HEK293 (cell line): ENCODE measurements at regions not wholly inside any gene's neighbourhood (a gene's known extent, or its start where the extent isn't known, plus 50 kb on each side); places are given as distances from the start of the nearest gene placed in this dataset.

Experiments used
- CTCF ChIA-PET: fragments of 350-600 bp; formaldehyde crosslinking; extraction: SDS; loops from one replicate; lab custom pipeline; 2021; ENCODE audit warnings: antibody characterized with exemption; lab: Yijun Ruan, JAX
- POLR2A ChIA-PET: fragments of 300-600 bp; formaldehyde crosslinking; extraction: SDS; loops from one replicate; lab custom pipeline; 2020; ENCODE audit warnings: antibody characterized with exemption, inconsistent platforms; lab: Yijun Ruan, JAX
- H3K27ac ChIP-seq: fragments of 200-500 bp; sonication (Bioruptor generic); 2 replicates; pipeline ENCODE4 v1.5.1; 2014; ENCODE audit warnings: low read depth, low read length, control low read depth, inconsistent platforms; ENCODE audit errors: extremely low read depth
- H3K36me3 ChIP-seq, 2 experiments: fragments of 200-500 bp in 1 of 2; sonication (Bioruptor generic) in 1 of 2; 1 replicate in 1 of 2; 2 replicates in 1 of 2; pipeline ENCODE4 v1.5.1; 2014 to 2017; ENCODE audit warnings: inconsistent platforms in 2 of 2, low read length in 2 of 2; ENCODE audit not compliant: control insufficient read depth in 2 of 2, insufficient read depth in 1 of 2
- H3K4me1 ChIP-seq: fragments of 200-500 bp; sonication (Bioruptor generic); 2 replicates; pipeline ENCODE4 v1.5.1; 2014; ENCODE audit warnings: mild to moderate bottlenecking, low read length, inconsistent platforms; ENCODE audit not compliant: control insufficient read depth, insufficient read depth
- H3K4me3 ChIP-seq: 2 replicates; pipeline ENCODE4 v1.5.1; 2011; ENCODE audit warnings: low read depth, mild to moderate bottlenecking, control low read depth, low read length, moderate library complexity
- H3K9me3 ChIP-seq: fragments of 200-500 bp; sonication (Bioruptor generic); 2 replicates; pipeline ENCODE4 v1.5.1; 2014; ENCODE audit warnings: low read depth, low read length, inconsistent platforms; ENCODE audit not compliant: control insufficient read depth, insufficient read depth
- GFI1B ChIP-seq: fragments of 450-650 bp; formaldehyde crosslinking; IDR thresholded peaks from 2 replicates; pipeline ENCODE4 v1.5.1; 2016; ENCODE audit warnings: missing biosample characterization, missing genetic modification characterization
- KLF1 ChIP-seq: fragments of 450-650 bp; formaldehyde crosslinking; IDR thresholded peaks from 2 replicates; pipeline ENCODE4 v1.5.1; 2016; ENCODE audit warnings: missing biosample characterization, missing genetic modification characterization
- MYNN ChIP-seq: fragments of 450-650 bp; formaldehyde crosslinking; IDR thresholded peaks from 2 replicates; pipeline ENCODE4 v1.5.1; 2016; ENCODE audit warnings: missing biosample characterization, missing genetic modification characterization, borderline replicate concordance
- OSR2 ChIP-seq: fragments of 450-650 bp; formaldehyde crosslinking; IDR thresholded peaks from 2 replicates; pipeline ENCODE4 v1.5.1; 2016; ENCODE audit warnings: missing biosample characterization, missing genetic modification characterization
- SCRT1 ChIP-seq: fragments of 450-650 bp; formaldehyde crosslinking; IDR thresholded peaks from 2 replicates; pipeline ENCODE4 v1.5.1; 2016; ENCODE audit warnings: missing biosample characterization, missing genetic modification characterization, borderline replicate concordance
- SCRT2 ChIP-seq: fragments of 450-650 bp; formaldehyde crosslinking; IDR thresholded peaks from 2 replicates; pipeline ENCODE4 v1.5.1; 2016; ENCODE audit warnings: missing biosample characterization, missing genetic modification characterization
- SP3 ChIP-seq: fragments of 450-650 bp; formaldehyde crosslinking; IDR thresholded peaks from 2 replicates; pipeline ENCODE4 v1.5.1; 2016; ENCODE audit warnings: missing biosample characterization, missing genetic modification characterization
- ZFHX2 ChIP-seq: fragments of 450-650 bp; formaldehyde crosslinking; conservative IDR thresholded peaks from 2 replicates; pipeline ENCODE4 v1.5.1; 2016; ENCODE audit warnings: missing biosample characterization, missing genetic modification characterization
- ZFP3 ChIP-seq: fragments of 450-650 bp; formaldehyde crosslinking; IDR thresholded peaks from 2 replicates; pipeline ENCODE4 v1.5.1; 2016; ENCODE audit warnings: low read depth, missing biosample characterization, missing genetic modification characterization
- ZFP37 ChIP-seq: fragments of 450-650 bp; formaldehyde crosslinking; IDR thresholded peaks from 2 replicates; pipeline ENCODE4 v1.5.1; 2016; ENCODE audit warnings: missing biosample characterization, missing genetic modification characterization
- ZNF19 ChIP-seq: fragments of 450-650 bp; formaldehyde crosslinking; IDR thresholded peaks from 2 replicates; pipeline ENCODE4; 2016; ENCODE audit warnings: missing biosample characterization, missing genetic modification characterization, low read depth
- ZNF302 ChIP-seq: fragments of 450-650 bp; formaldehyde crosslinking; IDR thresholded peaks from 2 replicates; pipeline ENCODE4 v1.5.1; 2016; ENCODE audit warnings: missing biosample characterization, missing genetic modification characterization, low read depth
- ZNF423 ChIP-seq: fragments of 450-650 bp; formaldehyde crosslinking; IDR thresholded peaks from 2 replicates; pipeline ENCODE4 v1.5.1; 2016; ENCODE audit warnings: missing biosample characterization, missing genetic modification characterization
- ZNF555 ChIP-seq: fragments of 450-650 bp; formaldehyde crosslinking; conservative IDR thresholded peaks from 2 replicates; pipeline ENCODE4 v1.5.1; 2017; ENCODE audit warnings: missing biosample characterization, mild to moderate bottlenecking, missing genetic modification characterization, inconsistent platforms
- ZNF560 ChIP-seq: fragments of 450-650 bp; formaldehyde crosslinking; IDR thresholded peaks from 2 replicates; pipeline ENCODE4 v1.5.1; 2017; ENCODE audit warnings: missing biosample characterization, missing genetic modification characterization, borderline replicate concordance
- ZNF626 ChIP-seq: fragments of 450-650 bp; sonication (Bioruptor Pico); formaldehyde crosslinking; IDR thresholded peaks from 2 replicates; pipeline ENCODE4 v1.5.1; 2018; ENCODE audit warnings: missing biosample characterization, missing genetic modification characterization, inconsistent platforms
- ZNF654 ChIP-seq: fragments of 450-650 bp; formaldehyde crosslinking; IDR thresholded peaks from 2 replicates; pipeline ENCODE4 v1.5.1; 2016; ENCODE audit warnings: low read depth, missing biosample characterization, missing genetic modification characterization
- ZNF677 ChIP-seq: fragments of 450-650 bp; IDR thresholded peaks from 2 replicates; pipeline ENCODE4 v1.5.0; 2018; ENCODE audit warnings: missing biosample characterization, mild to moderate bottlenecking, missing genetic modification characterization, moderate library complexity
- TF ChIP-seq, protein P1 (sequence below): fragments of 450-650 bp; formaldehyde crosslinking; IDR thresholded peaks from 2 replicates; pipeline ENCODE4 v1.5.1; 2016; ENCODE audit warnings: missing biosample characterization, missing genetic modification characterization
- TF ChIP-seq, protein P2 (sequence below): fragments of 450-650 bp; formaldehyde crosslinking; conservative IDR thresholded peaks from 2 replicates; pipeline ENCODE4 v1.5.1; 2016; ENCODE audit warnings: low read depth, missing biosample characterization, missing genetic modification characterization
- TF ChIP-seq, protein P3 (sequence below): fragments of 450-650 bp; formaldehyde crosslinking; IDR thresholded peaks from 2 replicates; pipeline ENCODE4 v1.5.1; 2017; ENCODE audit warnings: missing biosample characterization, missing genetic modification characterization
- TF ChIP-seq, protein P4 (sequence below): fragments of 450-650 bp; formaldehyde crosslinking; IDR thresholded peaks from 2 replicates; pipeline ENCODE4 v1.5.1; 2016; ENCODE audit warnings: missing biosample characterization, missing genetic modification characterization, borderline replicate concordance

DNA sequence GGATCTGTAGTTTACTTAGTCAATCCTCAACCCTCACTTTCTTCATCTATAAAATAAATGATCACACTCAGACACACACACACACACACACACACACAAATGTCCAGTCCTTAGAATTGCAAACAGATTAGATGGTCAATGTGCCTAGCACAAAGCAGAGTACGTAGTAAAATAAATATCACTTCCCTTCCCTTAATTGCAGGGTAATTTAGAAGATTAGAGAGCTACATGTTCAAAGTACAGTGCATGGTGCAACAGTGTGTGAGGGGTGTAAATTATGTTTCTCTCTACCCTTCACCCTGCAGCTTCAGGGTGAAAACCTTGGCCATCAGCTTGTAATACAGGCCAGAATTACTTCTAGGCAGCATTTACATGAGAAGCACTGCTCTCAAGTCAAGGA, 187.0 kb upstream of the GHITM start:
- Histone ChIP-seq H3K4me3 (no peak overlapping the region), H3K36me3 (no peaks in the 10 kb centered on the region), H3K9me3 (no peaks in the 10 kb centered on the region), H3K27ac (no peak overlapping the region), H3K4me1 (no peaks in the 10 kb centered on the region)
- TF ChIP-seq ZFHX2 (tag by site-specific recombination) (no peak), MYNN (tag by site-specific recombination) (no peak), ZNF560 (no peak), ZNF555 (tag by site-specific recombination) (no peak), OSR2 (tag by site-specific recombination) (no peak), ZNF654 (tag by site-specific recombination) (no peak), SP3 (tag by site-specific recombination) (no peak), ZNF19 (tag by site-specific recombination) (no peak)
- TF ChIP-seq, protein P1, sequence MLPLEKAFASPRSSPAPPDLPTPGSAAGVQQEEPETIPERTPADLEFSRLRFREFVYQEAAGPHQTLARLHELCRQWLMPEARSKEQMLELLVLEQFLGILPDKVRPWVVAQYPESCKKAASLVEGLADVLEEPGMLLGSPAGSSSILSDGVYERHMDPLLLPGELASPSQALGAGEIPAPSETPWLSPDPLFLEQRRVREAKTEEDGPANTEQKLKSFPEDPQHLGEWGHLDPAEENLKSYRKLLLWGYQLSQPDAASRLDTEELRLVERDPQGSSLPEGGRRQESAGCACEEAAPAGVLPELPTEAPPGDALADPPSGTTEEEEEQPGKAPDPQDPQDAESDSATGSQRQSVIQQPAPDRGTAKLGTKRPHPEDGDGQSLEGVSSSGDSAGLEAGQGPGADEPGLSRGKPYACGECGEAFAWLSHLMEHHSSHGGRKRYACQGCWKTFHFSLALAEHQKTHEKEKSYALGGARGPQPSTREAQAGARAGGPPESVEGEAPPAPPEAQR (tag by site-specific recombination): no peak
- ChIA-PET POLR2A (no interaction called here), CTCF (interaction anchor here (0.5 kb wide), 1 partner anchor 251 kb away, joined by 4 read pairs; no protein-coding TSS in a partner anchor)

DNA sequence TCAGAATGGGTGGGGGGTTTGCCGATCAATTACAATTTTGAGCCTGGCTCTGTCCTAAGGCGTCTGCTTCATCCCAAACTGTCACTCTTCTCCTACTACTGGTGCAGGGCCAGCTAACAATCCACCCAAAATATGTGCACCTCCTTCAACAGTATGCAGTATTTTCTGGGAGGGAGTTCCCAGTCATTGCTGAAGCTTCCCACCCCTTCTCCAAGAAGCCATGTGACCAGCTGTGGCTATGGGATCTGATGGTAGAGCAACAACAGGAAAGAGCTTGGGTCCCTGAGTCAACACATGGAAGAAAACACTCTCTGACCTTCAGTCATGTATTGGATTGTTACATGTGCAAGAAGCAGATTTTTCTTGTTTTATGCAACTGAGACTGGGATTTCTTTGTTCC, 185.7 kb upstream of the GHITM start:
- Histone ChIP-seq H3K36me3 (no peaks in the 10 kb centered on the region), H3K27ac (no peak overlapping the region), H3K4me1 (no peaks in the 10 kb centered on the region), H3K9me3 (no peaks in the 10 kb centered on the region), H3K4me3 (no peak overlapping the region)
- POLR2A ChIA-PET: no interaction called here
- CTCF ChIA-PET: no interaction called here
- no peak for TF ChIP-seq ZFP37 (tag by site-specific recombination)
- TF ChIP-seq ZNF302: no peak
- no peak for TF ChIP-seq ZNF423 (tag by site-specific recombination)
- no peak for TF ChIP-seq ZNF677 (tag by site-specific recombination)
- TF ChIP-seq, protein P2, sequence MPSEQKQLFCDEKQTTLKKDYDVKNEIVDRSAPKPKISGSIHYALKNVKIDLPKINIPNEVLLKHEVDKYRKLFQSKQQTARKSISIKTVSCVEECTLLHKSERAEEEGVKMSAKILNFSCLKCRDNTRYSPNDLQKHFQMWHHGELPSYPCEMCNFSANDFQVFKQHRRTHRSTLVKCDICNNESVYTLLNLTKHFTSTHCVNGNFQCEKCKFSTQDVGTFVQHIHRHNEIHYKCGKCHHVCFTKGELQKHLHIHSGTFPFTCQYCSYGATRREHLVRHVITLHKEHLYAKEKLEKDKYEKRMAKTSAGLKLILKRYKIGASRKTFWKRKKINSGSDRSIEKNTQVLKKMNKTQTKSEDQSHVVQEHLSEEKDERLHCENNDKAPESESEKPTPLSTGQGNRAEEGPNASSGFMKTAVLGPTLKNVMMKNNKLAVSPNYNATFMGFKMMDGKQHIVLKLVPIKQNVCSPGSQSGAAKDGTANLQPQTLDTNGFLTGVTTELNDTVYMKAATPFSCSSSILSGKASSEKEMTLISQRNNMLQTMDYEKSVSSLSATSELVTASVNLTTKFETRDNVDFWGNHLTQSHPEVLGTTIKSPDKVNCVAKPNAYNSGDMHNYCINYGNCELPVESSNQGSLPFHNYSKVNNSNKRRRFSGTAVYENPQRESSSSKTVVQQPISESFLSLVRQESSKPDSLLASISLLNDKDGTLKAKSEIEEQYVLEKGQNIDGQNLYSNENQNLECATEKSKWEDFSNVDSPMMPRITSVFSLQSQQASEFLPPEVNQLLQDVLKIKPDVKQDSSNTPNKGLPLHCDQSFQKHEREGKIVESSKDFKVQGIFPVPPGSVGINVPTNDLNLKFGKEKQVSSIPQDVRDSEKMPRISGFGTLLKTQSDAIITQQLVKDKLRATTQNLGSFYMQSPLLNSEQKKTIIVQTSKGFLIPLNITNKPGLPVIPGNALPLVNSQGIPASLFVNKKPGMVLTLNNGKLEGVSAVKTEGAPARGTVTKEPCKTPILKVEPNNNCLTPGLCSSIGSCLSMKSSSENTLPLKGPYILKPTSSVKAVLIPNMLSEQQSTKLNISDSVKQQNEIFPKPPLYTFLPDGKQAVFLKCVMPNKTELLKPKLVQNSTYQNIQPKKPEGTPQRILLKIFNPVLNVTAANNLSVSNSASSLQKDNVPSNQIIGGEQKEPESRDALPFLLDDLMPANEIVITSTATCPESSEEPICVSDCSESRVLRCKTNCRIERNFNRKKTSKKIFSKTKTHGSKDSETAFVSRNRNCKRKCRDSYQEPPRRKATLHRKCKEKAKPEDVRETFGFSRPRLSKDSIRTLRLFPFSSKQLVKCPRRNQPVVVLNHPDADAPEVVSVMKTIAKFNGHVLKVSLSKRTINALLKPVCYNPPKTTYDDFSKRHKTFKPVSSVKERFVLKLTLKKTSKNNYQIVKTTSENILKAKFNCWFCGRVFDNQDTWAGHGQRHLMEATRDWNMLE (tag by site-specific recombination): no peak
- TF ChIP-seq SCRT1 (tag by site-specific recombination): no peak
- TF ChIP-seq KLF1: no peak
- TF ChIP-seq SCRT2 (tag by site-specific recombination): no peak
- no peak for TF ChIP-seq ZFP3 (tag by site-specific recombination)
- TF ChIP-seq GFI1B (tag by site-specific recombination): no peak
- TF ChIP-seq, protein P3, sequence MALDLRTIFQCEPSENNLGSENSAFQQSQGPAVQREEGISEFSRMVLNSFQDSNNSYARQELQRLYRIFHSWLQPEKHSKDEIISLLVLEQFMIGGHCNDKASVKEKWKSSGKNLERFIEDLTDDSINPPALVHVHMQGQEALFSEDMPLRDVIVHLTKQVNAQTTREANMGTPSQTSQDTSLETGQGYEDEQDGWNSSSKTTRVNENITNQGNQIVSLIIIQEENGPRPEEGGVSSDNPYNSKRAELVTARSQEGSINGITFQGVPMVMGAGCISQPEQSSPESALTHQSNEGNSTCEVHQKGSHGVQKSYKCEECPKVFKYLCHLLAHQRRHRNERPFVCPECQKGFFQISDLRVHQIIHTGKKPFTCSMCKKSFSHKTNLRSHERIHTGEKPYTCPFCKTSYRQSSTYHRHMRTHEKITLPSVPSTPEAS (tag by site-specific recombination): no peak
- TF ChIP-seq ZNF626: no peak
- TF ChIP-seq, protein P4, sequence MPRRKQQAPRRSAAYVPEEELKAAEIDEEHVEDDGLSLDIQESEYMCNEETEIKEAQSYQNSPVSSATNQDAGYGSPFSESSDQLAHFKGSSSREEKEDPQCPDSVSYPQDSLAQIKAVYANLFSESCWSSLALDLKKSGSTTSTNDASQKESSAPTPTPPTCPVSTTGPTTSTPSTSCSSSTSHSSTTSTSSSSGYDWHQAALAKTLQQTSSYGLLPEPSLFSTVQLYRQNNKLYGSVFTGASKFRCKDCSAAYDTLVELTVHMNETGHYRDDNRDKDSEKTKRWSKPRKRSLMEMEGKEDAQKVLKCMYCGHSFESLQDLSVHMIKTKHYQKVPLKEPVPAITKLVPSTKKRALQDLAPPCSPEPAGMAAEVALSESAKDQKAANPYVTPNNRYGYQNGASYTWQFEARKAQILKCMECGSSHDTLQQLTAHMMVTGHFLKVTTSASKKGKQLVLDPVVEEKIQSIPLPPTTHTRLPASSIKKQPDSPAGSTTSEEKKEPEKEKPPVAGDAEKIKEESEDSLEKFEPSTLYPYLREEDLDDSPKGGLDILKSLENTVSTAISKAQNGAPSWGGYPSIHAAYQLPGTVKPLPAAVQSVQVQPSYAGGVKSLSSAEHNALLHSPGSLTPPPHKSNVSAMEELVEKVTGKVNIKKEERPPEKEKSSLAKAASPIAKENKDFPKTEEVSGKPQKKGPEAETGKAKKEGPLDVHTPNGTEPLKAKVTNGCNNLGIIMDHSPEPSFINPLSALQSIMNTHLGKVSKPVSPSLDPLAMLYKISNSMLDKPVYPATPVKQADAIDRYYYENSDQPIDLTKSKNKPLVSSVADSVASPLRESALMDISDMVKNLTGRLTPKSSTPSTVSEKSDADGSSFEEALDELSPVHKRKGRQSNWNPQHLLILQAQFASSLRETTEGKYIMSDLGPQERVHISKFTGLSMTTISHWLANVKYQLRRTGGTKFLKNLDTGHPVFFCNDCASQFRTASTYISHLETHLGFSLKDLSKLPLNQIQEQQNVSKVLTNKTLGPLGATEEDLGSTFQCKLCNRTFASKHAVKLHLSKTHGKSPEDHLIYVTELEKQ (tag by site-specific recombination): no peak
